ENCODE measurements at regions not wholly inside any gene's neighbourhood (a gene's known extent, or its start where the extent isn't known, plus 50 kb on each side); places are given as distances from the start of the nearest gene placed in this dataset.

- no peak for DNase-seq
- intact Hi-C loops (cut with DNase I), result no loop called here
- Histone ChIP-seq H3K4me3 (no peak overlapping the region), H3K9me3 (no peaks in the 10 kb centered on the region), H3K4me1 (no peaks in the 10 kb centered on the region), H3K27ac (no peak overlapping the region), H3K27me3 (no peaks in the 10 kb centered on the region), H3K36me3 (replicated peaks in 1 of 2; ENCODE audit: insufficient read depth in 1 of 2, low read depth in 2 of 2) (no peaks in the 10 kb centered on the region)
- TF ChIP-seq POLR2A (IDR thresholded peaks at IDR 0.05), result no peak
- TF ChIP-seq CTCF (IDR thresholded peaks at IDR 0.05), result no peak
- WGBS, 2 donors, result 97% methylated on average over 3 of the region's 3 CpGs
- ATAC-seq, result no peak
These were observed 61.5 kb upstream of the ATP11B start for GRCh38 chr3:182731764-182732163.

GRCh38 chr3:182732232-182733015, 60.9 kb upstream of the ATP11B start:
- DNase-seq (no peak), ATAC-seq (no peak)
- WGBS, 2 donors, result 91 to 93% methylated on average over 5 of the region's 5 CpGs
- H3K9me3 ChIP-seq, result no peaks in the 10 kb centered on the region
- no peaks in the 10 kb centered on the region for H3K36me3 ChIP-seq (replicated peaks in 1 of 2; ENCODE audit: insufficient read depth in 1 of 2, low read depth in 2 of 2)
- intact Hi-C loops (cut with DNase I), result no loop called here
- TF ChIP-seq POLR2A (IDR thresholded peaks at IDR 0.05) (no peak), CTCF (IDR thresholded peaks at IDR 0.05) (no peak)
- H3K4me1 ChIP-seq, result no peaks in the 10 kb centered on the region
- H3K4me3 ChIP-seq, result no peak overlapping the region
- no peaks in the 10 kb centered on the region for H3K27me3 ChIP-seq
- H3K27ac ChIP-seq, result no peak overlapping the region

GRCh38 chr3:182735672-182736071, 57.6 kb upstream of the ATP11B start:
- no peak for DNase-seq
- intact Hi-C loops (cut with DNase I), result no loop called here
- peaks cover 23% of the 10 kb centered on the region for H3K4me1 ChIP-seq
- WGBS, 2 donors, result 23 to 52% methylated on average over 2 of the region's 2 CpGs
- no peak for ATAC-seq
- H3K4me3 ChIP-seq, result no peak overlapping the region
- no peak for TF ChIP-seq POLR2A (IDR thresholded peaks at IDR 0.05)
- no peak for TF ChIP-seq CTCF (IDR thresholded peaks at IDR 0.05)
- no peaks in the 10 kb centered on the region for H3K27me3 ChIP-seq
- no peaks in the 10 kb centered on the region for H3K9me3 ChIP-seq
- H3K27ac ChIP-seq, result no peak overlapping the region
- no peaks in the 10 kb centered on the region for H3K36me3 ChIP-seq (replicated peaks in 1 of 2; ENCODE audit: insufficient read depth in 1 of 2, low read depth in 2 of 2)

- ATAC-seq (no peak), DNase-seq (no peak)
- no peak for TF ChIP-seq POLR2A (IDR thresholded peaks at IDR 0.05)
- TF ChIP-seq CTCF (IDR thresholded peaks at IDR 0.05), result no peak
- no peaks in the 10 kb centered on the region for H3K9me3 ChIP-seq
- H3K27me3 ChIP-seq, result no peaks in the 10 kb centered on the region
- H3K4me1 ChIP-seq, result peaks cover 23% of the 10 kb centered on the region
- WGBS, 2 donors, result 89 to 91% methylated on average over 2 of the region's 2 CpGs
- intact Hi-C loops (cut with DNase I), result no loop called here
- no peaks in the 10 kb centered on the region for H3K36me3 ChIP-seq (replicated peaks in 1 of 2; ENCODE audit: insufficient read depth in 1 of 2, low read depth in 2 of 2)
- no peak overlapping the region for H3K27ac ChIP-seq
- no peak overlapping the region for H3K4me3 ChIP-seq
These were observed 55.5 kb upstream of the ATP11B start for GRCh38 chr3:182737825-182738224.

All from body of pancreas (tissue), 4 donors.